ENCODE measurements at regions not wholly inside any gene's neighbourhood (a gene's known extent, or its start where the extent isn't known, plus 50 kb on each side); places are given as distances from the start of the nearest gene placed in this dataset.

DNA sequence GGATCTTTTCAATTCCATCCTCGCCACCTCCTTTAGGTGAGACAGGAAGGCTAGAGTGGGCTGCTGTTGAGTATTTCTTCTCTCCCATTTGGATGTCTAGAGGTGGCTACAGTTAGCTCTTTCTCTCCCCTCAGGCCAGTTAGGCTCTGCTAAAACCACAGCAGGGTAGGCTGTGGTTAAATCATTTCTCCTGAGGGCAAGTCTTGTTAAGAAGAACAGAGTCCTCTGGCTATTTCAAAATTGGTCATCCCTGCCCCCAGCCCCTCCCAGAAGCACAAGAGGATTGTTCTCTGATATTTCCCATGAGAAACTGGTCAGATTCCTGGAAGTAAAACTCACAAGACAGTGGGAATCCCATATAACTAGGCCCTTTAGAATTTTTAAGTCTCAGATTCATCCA lies 1359.5 kb downstream of the TECRL start:
- DNase-seq (ENCODE audit: low spot score), result no peak

DNA sequence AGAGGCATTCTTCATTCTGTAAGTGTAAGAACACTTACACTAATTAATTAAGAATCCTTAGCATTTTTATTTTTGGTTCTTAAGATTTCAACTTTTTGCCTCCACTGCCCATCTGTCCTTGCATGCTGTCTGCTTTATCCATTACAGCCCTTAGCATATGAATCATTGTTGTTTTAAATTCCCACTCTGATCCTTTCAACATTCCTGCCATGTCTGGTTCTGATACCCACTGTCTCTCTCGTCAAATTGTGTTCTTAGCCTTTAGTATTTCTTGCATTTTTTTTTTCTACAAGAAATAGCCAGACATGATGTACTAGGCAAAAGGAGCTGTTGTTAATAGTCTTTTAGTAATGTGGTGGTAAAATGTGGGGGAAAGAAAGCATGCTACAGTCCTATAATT lies 1360.0 kb downstream of the TECRL start:
- no peak for DNase-seq (ENCODE audit: low spot score)

DNA sequence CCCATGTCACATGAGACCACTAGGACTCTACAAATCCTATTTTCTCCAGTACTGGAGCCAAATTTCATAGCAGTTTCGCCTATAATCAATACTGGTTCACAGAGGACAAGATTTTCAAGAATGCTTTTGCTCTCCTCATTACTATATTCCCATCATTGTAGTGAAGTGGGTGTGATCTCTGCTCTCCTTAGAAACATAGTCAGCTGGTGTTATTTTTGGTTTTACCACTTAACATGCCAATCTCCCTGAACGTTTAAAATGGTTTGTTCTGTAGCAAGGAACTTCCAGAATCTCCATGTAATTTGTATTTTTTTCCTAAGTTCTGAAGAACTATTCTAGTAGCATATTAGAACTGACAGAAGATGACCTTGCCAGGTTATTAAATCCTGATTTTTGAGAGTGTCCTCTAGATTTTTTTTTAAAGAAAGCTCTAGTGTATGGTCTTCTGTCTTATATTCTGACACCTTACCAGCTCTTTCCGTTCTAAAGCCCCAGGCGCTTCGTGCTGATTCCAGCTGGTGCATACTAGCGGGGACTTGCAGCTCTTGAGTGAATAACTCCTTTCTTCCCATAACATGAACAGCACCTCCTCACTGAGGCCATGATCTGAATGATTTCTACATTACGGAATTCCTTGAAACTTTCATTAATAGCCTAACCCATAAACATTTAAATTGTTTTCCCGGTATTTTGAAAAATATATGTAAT lies 1372.9 kb downstream of the TECRL start:
- no peak for DNase-seq (ENCODE audit: low spot score)

DNA sequence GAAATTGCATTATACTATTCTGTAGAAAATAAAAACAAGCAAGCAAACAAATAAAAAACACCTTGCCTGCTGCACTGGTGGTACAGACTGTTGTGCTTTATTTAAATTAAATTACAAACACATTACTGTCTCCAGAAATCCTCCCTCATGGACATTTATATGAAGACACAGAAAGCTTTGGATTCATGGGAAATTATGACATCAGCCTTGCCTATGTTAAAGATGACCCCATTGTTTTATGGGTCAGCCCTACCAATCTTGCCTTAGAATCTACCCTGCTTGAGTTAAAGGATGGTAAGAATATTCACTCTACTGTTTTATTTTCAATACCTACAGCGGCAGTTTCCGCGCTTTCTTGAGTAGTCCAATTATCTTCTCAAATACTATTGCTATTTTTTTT lies 1379.9 kb downstream of the TECRL start:
- no peak for DNase-seq (ENCODE audit: low spot score)

DNA sequence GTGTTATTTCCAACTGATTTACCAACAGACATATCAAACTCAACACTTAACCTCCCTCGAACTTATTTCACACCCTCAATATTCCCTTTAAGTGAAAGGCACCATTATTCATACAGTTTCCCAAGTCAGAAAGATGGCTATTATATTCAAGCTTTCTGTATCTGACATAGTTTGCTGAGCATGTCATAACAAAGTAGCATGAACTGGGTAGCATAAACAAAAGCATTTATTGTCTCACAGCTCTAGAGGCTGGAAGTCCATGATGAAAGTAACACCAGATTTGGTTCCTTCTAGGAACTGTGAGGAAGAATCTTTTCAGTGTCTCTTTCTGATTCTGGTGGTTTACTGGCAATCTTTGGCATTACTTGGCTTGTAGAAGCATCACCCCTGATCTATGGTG lies 1388.6 kb downstream of the TECRL start:
- no peak for DNase-seq (ENCODE audit: low spot score)

DNA sequence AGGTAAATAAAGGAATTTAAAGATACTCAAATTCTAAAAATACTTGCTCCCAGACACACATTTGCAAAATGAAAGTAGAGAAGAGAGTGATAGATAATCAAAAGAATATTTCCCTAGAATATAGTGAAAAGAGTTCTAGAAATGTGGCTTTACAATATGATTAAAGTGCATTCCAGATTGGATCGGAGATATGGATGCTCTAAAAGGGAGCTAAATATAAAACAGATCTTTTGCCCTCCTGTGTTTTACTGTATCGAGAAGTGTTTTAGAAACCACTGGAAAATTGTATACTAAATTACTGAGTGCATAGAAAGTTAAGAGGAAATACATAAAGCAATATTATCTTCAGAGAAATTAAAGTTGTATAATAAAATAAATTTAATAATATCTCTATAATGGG lies 1392.0 kb downstream of the TECRL start:
- no peak for DNase-seq (ENCODE audit: low spot score)

DNA sequence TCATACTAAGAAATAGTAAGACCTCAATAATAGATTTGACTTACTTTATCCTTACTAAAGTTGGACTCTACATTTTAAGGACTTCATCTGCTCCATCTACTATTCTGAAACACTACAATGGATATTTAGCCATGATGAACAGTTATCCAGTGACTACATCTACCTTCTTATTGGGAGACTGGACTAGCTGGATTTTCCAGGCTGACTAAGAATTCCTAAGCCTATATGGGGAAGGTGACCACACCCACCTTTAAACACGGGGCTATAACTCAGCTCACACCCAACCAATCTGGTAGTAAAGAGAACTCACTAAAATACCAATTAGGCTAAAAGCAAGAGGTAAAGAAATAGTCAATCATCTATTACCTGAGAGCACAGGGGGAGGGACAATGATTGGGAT lies 1438.4 kb downstream of the TECRL start:
- no peak for DNase-seq (ENCODE audit: low spot score)

DNA sequence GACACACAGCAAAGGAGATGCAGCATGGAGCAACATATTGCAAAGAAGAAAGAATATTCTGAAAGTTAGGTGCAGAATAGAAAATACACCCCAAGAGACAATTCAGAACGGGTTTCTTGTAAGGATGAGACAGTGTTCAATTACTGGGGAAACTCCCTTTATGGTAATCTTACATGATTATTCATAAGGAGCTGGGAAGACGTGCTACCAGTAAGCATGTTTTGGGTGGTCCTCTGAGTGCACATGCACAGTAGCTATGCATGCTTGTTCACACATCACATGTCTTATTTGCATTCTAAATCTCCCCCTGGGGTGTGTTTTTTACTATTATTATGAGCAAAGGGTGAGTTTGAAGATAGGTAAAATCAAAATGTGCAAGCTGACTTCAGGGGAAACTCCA lies 1448.8 kb downstream of the TECRL start:
- DNase-seq (ENCODE audit: low spot score), result no peak

DNA sequence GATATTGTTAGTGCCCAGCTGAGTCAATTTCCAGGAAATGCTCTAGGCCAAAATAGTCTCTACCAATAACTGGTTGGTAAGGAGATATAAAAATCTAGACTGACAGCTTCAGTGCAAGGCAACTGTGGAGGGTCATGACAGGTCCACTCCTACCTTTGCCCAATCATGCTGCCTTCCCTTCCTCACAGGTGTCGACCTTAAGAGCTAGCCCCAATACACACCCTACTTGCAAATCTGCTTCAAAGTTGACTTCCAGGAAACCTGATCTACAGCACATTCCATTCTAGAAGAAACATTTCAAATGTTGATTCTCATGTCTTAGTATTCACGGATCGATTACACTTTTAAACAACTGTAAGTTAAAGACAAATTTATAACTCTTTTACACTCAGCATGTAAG lies 1455.5 kb downstream of the TECRL start:
- DNase-seq (ENCODE audit: low spot score), result no peak

DNA sequence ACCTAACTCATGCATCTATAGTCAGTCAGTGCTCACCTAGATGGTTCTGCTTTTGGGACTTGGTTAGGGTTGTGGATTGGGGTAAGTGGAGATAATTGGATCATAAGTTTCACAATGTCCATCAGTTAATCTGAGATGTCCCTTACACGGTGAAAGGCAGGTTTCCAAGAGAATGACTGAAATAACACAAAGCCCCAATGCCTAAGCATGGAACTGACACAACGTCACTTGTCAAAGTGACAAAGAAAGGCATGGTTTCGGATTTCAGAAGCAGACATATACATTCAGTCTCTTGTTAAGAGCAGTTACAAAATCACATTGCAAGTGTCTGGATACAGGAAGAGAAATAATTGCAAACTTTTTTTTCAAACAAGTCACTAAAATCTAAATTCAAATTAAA lies 1456.9 kb downstream of the TECRL start:
- DNase-seq (ENCODE audit: low spot score), result no peak

DNA sequence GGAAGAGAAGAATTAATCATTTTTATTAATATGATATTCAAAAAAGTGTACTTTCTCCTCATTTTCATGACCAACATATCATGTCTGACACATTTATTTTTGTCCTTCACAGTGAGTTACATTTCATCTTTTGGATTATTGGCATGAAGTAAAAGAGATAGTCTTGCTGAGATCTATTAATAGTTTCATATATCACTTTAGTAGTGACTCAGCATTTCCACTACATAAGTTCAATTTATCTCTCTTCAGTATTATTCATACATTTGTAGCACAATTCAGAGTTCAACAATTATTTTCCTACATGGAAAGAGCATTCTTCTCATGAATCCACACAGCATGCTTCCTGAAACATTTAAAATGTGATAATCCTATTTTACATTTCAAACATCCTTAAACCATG lies 1461.1 kb downstream of the TECRL start:
- DNase-seq (ENCODE audit: low spot score), result no peak

DNA sequence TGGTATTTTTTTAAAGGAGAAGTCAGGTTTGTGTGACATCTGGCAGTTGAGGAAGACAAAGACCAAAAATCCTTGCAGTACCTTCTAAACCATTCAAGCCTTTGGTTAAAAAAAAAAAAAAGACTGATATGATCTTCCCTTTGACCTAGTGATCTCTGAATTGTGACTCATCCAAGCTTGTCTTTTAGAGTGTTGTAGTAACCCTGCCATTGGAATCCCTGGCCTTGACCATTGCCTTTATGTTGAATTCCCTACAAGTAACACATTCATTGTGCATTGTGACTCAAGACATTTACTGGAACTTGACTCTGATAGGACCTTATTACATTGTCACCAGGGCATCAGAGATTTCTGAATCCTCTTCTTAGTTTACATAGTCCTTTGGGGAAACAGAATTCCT lies 1469.0 kb downstream of the TECRL start:
- no peak for DNase-seq (ENCODE audit: low spot score)

DNA sequence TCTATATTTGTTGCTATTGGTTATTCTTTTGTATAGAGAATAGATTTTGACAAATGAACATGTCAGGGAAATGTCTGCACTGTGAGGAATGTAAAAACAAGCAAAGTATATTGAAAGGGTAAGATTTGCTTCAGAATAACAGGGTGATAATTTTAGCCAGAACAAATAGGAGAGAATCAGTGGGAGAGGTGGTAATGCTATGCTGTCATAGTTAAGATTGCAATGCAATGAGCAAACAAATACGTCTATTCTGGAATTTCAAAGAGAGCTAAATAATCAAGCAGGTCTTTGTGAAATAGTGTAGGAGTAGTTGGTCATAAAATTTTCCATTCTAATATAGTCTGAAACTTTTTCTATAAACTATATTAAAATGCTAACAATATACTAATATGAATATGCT lies 1478.4 kb downstream of the TECRL start:
- no peak for DNase-seq (ENCODE audit: low spot score)

DNA sequence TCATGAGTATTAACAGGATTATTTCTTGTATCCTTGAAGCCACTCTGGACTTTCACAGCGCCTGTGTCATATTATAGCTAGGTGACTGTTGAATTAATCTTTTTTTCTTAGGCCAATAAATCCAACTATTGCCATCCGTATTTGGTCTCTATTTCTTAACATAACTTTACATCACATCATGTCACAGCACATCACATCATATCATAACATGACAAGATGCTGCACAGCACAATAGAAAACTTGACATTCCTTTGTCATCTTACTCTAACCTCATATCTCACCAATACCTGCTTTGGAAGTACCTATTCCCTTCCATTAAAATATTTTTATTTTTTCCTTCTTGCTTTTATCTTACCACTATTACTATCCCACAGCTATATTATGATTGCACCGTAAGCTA lies 1480.8 kb downstream of the TECRL start:
- no peak for DNase-seq (ENCODE audit: low spot score)

DNA sequence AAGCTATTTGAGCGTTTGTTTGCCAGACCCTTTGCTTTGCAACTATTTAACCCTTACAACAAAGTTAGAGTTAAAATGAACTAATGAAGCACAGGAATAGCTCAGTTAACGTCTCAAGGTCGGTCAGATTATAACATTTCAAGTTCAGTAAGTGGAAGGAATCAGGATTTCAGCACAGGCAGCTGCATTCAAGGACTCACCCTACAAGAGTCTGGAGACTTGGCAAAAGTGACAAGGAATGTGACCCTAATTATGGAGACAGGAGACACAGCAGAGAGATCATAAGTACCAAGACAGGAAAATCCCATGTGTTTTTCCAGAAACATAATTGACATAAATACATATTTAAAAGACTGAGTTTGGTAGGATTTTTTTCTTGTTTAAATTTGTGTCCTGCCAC lies 1481.7 kb downstream of the TECRL start:
- no peak for DNase-seq (ENCODE audit: low spot score)

DNA sequence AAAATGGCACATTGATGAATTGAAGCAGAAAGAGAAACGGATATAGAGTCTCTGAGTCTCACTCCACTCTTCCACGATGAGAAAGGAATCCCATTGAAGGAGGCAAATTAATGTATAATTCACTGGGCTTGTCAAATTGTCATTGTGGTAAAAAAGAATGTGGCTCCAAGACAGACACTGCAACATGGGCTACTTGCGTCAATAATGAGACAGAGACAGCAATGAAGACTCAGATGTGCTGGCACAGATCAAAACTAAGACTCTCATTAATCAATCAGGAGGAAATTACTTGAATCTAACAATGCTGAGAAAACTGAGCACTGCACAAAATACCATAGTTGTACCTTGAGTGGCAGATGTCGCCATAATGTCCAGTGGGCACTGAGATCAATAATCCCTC lies 1485.5 kb downstream of the TECRL start:
- no peak for DNase-seq (ENCODE audit: low spot score)

DNA sequence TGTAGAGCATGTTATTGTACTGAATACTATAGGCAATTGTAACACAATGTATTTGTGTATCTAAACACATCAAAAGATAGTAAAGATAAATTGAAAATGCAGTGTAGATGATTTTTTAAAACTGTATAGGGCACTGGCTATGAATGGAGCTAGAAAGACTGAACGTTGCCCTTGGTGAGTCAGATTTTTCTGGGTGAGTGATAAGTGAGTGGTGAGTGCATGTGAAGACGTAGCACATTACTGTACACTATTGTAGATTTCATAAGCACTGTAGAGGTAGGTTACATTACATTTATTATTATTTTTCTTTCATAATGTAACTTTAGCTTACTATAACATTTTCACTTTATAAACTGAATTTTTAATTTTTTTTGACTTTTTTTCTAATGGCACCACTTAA lies 1491.6 kb downstream of the TECRL start:
- no peak for DNase-seq (ENCODE audit: low spot score)

DNA sequence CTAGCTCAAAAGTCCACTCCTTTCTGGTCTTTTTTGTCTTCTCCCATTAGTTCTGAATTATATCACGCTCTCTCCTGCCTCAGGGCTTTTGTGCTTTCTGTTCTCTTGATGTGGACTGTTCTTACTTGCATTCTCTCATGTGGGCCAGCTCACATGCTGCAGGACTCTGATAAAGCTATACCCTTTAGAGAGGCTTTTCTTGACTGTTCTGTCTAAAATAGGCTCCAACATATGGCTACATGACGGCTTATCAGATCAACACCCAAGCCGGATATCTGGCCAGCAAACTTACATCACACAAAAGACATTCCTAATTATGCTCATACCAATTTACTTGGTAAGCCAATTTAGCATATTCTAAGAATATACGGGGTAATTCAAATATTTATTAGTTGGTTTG lies 1494.5 kb downstream of the TECRL start:
- no peak for DNase-seq (ENCODE audit: low spot score)

DNA sequence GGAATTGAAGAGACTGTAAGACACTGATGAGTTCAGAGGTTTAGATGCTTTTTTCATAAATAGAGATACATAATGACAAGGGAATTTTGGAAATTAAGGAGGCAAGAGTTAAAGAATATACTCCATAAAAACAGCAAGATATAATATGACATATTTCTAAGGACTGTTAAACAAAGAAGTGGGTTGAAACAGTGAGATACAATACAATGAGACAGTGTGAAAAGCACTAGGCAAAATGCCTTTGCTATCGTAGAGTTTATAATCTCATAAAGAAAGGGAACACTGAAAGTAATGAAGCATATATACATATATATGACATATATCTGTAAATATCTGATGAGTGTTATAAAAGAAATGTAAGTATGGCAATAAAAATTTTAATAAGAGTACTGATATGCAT lies 1496.2 kb downstream of the TECRL start:
- DNase-seq (ENCODE audit: low spot score), result no peak

DNA sequence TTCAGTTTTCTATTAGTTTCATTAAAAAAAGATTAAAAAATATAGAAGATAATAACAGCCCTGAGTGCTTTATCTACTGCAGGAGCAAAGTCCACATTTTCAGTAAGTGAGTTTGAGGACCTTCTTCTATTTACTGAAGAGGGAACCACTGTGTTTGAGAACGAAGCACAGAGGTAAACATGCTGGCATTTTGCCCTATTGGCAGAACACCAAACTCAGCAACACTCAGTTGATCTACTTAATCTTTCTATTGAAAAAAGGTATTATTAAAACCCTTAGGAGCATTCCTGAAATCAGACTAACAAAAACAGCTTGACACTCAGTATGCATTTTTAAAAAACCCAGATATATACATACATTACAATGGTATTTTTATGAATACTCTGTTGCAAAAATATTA lies 1496.7 kb downstream of the TECRL start:
- no peak for DNase-seq (ENCODE audit: low spot score)

DNA sequence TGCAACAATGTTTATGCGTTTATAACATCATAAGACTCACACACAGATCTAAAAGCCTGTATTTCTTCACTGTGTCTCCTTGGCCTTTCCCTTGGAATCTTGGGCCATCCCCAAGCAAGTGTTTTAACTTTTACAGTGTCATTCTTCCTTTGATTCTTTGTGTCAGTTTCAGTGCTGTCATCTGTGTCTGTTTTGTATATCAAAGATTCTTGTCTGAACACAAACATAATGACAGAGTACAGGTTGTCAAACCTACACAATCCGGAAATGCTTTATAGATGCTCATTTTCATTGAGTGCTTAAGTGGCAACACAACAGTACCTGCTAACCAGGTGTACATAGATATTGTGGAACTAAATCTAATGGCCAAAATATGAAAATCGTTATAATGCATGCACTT lies 1500.0 kb downstream of the TECRL start:
- DNase-seq (ENCODE audit: low spot score), result no peak

DNA sequence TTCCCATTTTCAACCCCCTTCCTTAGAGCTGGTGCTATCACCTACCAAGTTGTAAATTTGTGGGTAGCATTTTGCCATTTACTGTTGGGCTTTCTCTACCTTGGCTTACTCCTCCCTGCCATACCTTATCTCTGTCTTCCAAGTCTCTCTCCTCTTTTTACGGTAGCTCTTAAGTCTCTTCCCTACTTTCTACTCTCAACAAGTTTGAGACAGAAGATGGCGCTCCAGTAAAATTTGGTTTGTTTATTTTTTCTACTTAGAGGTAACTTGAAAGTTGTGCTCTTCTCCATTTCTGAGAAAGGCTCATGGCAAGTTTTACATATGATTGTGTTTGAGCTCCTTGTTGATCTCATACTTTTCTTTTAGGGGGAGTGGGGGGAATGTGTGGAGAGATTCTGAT lies 1508.1 kb downstream of the TECRL start:
- no peak for DNase-seq (ENCODE audit: low spot score)

DNA sequence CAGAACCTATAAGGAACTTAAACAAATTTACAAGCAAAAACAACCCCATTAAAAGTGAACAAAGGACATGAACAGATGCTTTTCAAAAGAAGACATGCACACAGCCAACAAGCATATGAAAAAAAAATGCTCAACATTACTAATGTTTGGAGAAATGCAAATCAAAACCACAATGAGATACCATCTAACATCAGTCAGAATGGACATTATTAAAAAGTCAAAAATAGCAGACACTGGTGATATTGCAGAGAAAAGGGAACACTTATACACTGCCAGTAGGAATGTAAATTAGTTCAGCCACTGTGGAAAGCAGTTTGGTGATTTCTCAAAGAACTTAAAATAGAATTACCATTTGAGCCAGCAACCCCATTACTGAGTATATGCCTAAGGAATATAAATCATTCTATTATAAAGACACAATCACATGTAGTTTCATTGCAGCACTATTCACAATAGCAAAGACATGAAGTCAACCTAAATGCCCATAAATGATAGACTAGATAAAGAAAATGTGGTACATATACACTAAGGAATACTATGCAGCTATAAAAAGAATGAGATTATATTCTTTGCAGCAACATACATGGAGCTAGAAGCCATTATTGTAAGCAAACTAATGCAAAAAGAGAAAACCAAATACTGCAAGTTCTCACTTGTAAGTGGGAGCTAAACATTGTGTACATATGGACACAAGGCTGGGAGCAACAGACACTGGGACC lies 1509.4 kb downstream of the TECRL start:
- no peak for DNase-seq (ENCODE audit: low spot score)

DNA sequence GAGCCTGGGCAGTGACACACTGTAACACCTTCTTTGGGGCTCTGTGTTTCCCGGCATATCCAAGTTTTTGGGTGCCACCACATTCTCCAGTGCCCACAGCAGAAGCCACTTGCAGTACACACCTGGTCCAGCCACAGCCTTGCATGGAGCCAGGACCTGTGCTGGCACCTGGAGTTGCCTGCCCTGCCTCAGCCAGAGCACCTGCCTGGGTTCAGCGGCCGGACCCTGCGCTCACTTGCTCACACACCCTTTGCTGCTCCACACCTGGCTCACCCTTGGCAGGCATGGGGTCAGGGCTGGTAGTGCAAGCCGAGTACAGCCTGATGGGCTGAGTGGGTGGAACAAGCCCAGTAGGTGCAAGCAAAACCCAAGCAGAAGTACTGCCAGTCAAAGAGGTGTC lies 1511.1 kb downstream of the TECRL start:
- DNase-seq (ENCODE audit: low spot score), result no peak
